Glutamatergic neuron (in vitro differentiated cells): ENCODE measurements at regions not wholly inside any gene's neighbourhood (a gene's known extent, or its start where the extent isn't known, plus 50 kb on each side); places are given as distances from the start of the nearest gene placed in this dataset.
"Not testable (repeated sequence)": the region's sequence is repeated elsewhere in the genome, so short reads cannot be mapped to it uniquely, and the experiment has no call there.

Experiments
- DNase-seq: peaks from one replicate; pipeline ENCODE4 v3.0.0; 2022
- H3K27ac Mint-ChIP-seq: one replicate; pipeline ENCODE4 v1.8.0; 2020; ENCODE audit warnings: mild to moderate bottlenecking, mixed read lengths, inconsistent platforms; ENCODE audit not compliant: unreplicated experiment
- H3K27me3 Mint-ChIP-seq: one replicate; pipeline ENCODE4 v1.8.0; 2020; ENCODE audit warnings: mild to moderate bottlenecking, moderate library complexity, mixed read lengths, inconsistent platforms; ENCODE audit not compliant: unreplicated experiment
- H3K36me3 Mint-ChIP-seq: one replicate; pipeline ENCODE4 v1.8.0; 2020; ENCODE audit warnings: mild to moderate bottlenecking, mixed read lengths, inconsistent platforms; ENCODE audit not compliant: unreplicated experiment
- H3K4me1 Mint-ChIP-seq: one replicate; pipeline ENCODE4 v1.8.0; 2020; ENCODE audit warnings: mild to moderate bottlenecking, low read depth, mixed read lengths, inconsistent platforms; ENCODE audit not compliant: unreplicated experiment
- H3K4me3 Mint-ChIP-seq: one replicate; pipeline ENCODE4 v1.8.0; 2020; ENCODE audit warnings: mild to moderate bottlenecking, mixed read lengths, inconsistent platforms; ENCODE audit not compliant: unreplicated experiment
- H3K9me3 Mint-ChIP-seq: one replicate; pipeline ENCODE4 v1.8.0; 2020; ENCODE audit warnings: mild to moderate bottlenecking, moderate library complexity, mixed read lengths, inconsistent platforms; ENCODE audit not compliant: unreplicated experiment
- TF ChIP-seq, protein P1 (sequence below): fragments of 200-600 bp; sonication (generic); IDR thresholded peaks from one replicate; pipeline ENCODE4 v1.5.0; 2021; ENCODE audit not compliant: partially characterized antibody, unreplicated experiment

DNA sequence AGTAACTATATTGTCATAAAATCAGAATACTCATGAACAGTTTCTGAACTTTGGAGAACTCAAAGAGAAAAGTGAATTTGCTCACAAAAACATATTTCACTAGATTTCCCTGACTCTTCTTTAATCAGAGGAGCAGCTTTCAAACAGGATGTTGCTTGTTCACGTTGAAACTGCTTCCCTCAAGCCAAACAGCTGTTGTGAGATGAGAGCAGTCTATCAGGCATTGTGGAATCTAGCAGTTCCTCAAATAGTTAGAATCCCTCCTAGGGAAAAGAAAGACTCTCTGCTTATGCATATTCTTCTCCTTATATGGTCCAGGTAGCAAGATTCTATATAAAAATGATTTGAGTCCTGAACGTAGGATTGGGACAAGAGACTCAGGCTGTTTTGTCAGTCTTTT, 1012.1 kb downstream of the FAM133A start:
- H3K4me1 Mint-ChIP-seq, result no peaks in the 10 kb centered on the region
- no peaks in the 10 kb centered on the region for H3K36me3 Mint-ChIP-seq
- no peaks in the 10 kb centered on the region for H3K27me3 Mint-ChIP-seq
- DNase-seq, result no peak
- H3K4me3 Mint-ChIP-seq, result no peak overlapping the region
- TF ChIP-seq, protein P1, sequence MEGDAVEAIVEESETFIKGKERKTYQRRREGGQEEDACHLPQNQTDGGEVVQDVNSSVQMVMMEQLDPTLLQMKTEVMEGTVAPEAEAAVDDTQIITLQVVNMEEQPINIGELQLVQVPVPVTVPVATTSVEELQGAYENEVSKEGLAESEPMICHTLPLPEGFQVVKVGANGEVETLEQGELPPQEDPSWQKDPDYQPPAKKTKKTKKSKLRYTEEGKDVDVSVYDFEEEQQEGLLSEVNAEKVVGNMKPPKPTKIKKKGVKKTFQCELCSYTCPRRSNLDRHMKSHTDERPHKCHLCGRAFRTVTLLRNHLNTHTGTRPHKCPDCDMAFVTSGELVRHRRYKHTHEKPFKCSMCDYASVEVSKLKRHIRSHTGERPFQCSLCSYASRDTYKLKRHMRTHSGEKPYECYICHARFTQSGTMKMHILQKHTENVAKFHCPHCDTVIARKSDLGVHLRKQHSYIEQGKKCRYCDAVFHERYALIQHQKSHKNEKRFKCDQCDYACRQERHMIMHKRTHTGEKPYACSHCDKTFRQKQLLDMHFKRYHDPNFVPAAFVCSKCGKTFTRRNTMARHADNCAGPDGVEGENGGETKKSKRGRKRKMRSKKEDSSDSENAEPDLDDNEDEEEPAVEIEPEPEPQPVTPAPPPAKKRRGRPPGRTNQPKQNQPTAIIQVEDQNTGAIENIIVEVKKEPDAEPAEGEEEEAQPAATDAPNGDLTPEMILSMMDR, result no peak
- no peak overlapping the region for H3K27ac Mint-ChIP-seq
- no peaks in the 10 kb centered on the region for H3K9me3 Mint-ChIP-seq

DNA sequence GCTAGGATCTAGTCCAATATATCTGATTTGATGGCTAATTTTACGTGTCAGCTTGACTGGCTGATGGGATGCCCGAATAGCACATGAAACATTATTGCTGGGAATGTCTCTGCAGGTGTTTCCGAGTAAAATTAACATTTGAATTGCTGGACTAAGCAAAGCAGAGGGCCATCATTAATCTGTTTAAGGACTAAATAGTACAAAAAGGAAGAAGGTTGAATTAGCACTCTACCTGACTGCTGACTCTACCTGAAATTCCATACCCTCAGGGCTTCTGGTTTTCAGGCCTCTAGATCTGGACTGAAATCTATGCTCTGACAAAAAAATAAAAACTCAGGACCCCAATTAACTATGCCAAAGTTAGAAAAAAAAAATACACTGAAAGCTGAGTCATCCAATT, 1021.9 kb downstream of the FAM133A start:
- Mint-ChIP-seq H3K36me3 (no peaks in the 10 kb centered on the region), H3K27me3 (peaks cover 1% of the 10 kb centered on the region), H3K4me1 (peaks cover 1% of the 10 kb centered on the region), H3K9me3 (no peaks in the 10 kb centered on the region), H3K4me3 (no peak overlapping the region), H3K27ac (no peak overlapping the region)
- DNase-seq, result no peak
- TF ChIP-seq, protein P1, result no peak

DNA sequence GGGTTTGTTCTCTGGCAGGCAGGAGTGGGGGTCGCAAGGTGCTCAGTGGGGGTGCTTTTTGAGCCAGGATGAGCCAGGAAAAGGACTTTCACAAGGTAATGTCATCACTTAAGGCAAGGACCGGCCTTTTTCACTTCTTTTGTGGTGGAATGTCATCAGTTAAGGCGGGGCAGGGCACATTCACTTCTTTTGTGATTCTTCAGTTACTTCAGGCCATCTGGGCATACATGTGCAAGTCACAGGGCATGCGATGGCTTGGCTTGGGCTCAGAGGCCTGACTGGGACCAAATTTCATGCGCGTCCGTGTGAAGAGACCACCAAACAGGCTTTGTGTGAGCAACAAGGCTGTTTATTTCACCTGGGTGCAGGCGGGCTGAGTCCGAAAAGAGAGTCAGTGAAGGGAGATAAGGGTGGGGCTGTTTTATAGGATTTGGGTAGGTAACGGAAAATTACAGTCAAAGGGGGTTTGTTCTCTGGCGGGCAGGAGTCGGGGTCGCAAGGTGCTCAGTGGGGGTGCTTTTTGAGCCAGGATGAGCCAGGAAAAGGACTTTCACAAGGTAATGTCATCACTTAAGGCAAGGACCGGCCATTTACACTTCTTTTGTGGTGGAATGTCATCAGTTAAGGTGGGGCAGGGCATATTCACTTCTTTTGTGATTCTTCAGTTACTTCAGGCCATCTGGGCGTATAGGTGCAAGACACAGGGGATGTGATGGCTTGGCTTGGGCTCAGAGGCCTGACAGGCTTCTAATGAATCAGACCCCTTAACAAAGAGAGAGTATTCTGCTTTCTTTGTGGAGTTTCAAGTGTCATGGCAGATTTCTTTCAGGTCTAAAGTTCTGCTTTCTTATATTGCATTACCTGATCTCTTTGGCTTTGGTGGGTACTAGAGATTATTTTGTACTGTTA, 1030.6 kb downstream of the FAM133A start:
- not testable (repeated sequence) for H3K27me3 Mint-ChIP-seq, DNase-seq, H3K27ac Mint-ChIP-seq, H3K36me3 Mint-ChIP-seq, H3K4me1 Mint-ChIP-seq, H3K4me3 Mint-ChIP-seq, H3K9me3 Mint-ChIP-seq

DNA sequence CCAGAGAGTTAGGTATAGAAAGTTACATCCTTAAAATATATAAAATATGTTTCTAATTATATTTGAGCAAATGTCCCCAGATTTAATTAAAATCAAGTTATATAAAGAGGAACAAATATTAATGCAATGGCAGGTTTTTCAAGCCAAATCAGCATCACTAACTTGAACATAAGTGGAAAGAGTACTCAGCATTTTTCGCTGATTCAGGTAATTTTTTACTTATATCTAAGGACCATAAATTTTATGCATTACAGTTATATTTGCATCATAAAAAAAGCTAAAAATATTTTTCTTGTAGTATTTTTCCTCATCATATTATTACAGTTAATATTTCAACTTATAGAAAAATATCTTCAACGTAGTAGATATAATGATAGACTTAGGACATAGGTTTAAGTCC, 1047.4 kb downstream of the FAM133A start:
- H3K4me1 Mint-ChIP-seq, result no peaks in the 10 kb centered on the region
- no peak overlapping the region for H3K27ac Mint-ChIP-seq
- TF ChIP-seq, protein P1, result no peak
- no peaks in the 10 kb centered on the region for H3K36me3 Mint-ChIP-seq
- DNase-seq, result no peak
- peaks cover 2% of the 10 kb centered on the region for H3K27me3 Mint-ChIP-seq
- no peaks in the 10 kb centered on the region for H3K9me3 Mint-ChIP-seq
- H3K4me3 Mint-ChIP-seq, result no peak overlapping the region

DNA sequence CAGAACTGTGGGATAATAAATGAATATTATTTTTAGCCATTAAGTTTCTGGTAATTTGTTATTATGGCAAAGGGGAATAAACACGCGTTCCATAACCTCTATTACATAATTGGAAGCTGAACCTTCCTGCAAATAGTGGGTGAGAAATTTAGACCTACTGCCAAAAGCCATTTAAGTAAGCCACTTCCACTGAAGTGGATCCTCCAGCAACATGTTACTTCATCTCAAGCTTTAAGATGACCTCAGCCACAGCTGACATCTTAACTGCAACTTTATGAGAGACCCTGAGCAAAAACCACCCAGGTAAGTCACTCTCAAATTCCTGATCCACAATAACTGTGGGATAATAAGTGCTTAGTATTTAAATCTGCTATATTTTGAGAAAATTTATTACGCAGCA, 1048.6 kb downstream of the FAM133A start:
- Mint-ChIP-seq H3K27me3 (peaks cover 2% of the 10 kb centered on the region), H3K9me3 (no peaks in the 10 kb centered on the region), H3K4me3 (no peak overlapping the region), H3K27ac (no peak overlapping the region), H3K4me1 (no peaks in the 10 kb centered on the region), H3K36me3 (no peaks in the 10 kb centered on the region)
- TF ChIP-seq, protein P1, result no peak
- DNase-seq, result no peak
